Suppressor macrophage treated with lipopolysaccharide for 1 hour (primary cell): ENCODE measurements at regions not wholly inside any gene's neighbourhood (a gene's known extent, or its start where the extent isn't known, plus 50 kb on each side); places are given as distances from the start of the nearest gene placed in this dataset.

Experiments
- DNase-seq, 3 donors: peaks; one replicate each; pipeline ENCODE4 v3.0.0-alpha.2; 2020 to 2022

- no peak for DNase-seq
Measured at GRCh38 chr5:8675182-8675581, 806.2 kb downstream of the MTRR start.

GRCh38 chr5:8676695-8677094, 807.7 kb downstream of the MTRR start:
- DNase-seq = no peak

- no peak for DNase-seq
Measured at GRCh38 chr5:8682381-8682780, 813.4 kb downstream of the MTRR start.

- DNase-seq = no peak
Measured at GRCh38 chr5:8683496-8683895, 814.5 kb downstream of the MTRR start.

GRCh38 chr5:8685704-8686103, 816.8 kb downstream of the MTRR start:
- DNase-seq = no peak

- DNase-seq = no peak
Measured at GRCh38 chr5:8686707-8687106, 817.8 kb downstream of the MTRR start.

GRCh38 chr5:8689773-8690172, 820.8 kb downstream of the MTRR start:
- DNase-seq = no peak

GRCh38 chr5:8691221-8691620, 822.3 kb downstream of the MTRR start:
- no peak for DNase-seq

- no peak for DNase-seq
Measured at GRCh38 chr5:8693341-8693844, 824.4 kb downstream of the MTRR start.

- DNase-seq = no peak
Measured at GRCh38 chr5:8694545-8694944, 825.6 kb downstream of the MTRR start.

GRCh38 chr5:8695902-8696845, 827.2 kb downstream of the MTRR start:
- DNase-seq = no peak

- DNase-seq = no peak
Measured at GRCh38 chr5:8700222-8700621, 831.3 kb downstream of the MTRR start.

- DNase-seq = no peak
Measured at GRCh38 chr5:8700671-8701070, 831.7 kb downstream of the MTRR start.

GRCh38 chr5:8701251-8701650, 832.3 kb downstream of the MTRR start:
- no peak for DNase-seq

GRCh38 chr5:8710426-8710930, 835.4 kb downstream of the SEMA5A start:
- no peak for DNase-seq

GRCh38 chr5:8714198-8714597, 831.7 kb downstream of the SEMA5A start:
- DNase-seq = no peak

GRCh38 chr5:8714861-8715260, 831.0 kb downstream of the SEMA5A start:
- no peak for DNase-seq

GRCh38 chr5:8719796-8720195, 826.1 kb downstream of the SEMA5A start:
- no peak for DNase-seq

- DNase-seq = no peak
Measured at GRCh38 chr5:8720506-8720905, 825.4 kb downstream of the SEMA5A start.

- no peak for DNase-seq
Measured at GRCh38 chr5:8721536-8721935, 824.3 kb downstream of the SEMA5A start.

GRCh38 chr5:8726383-8727036, 819.4 kb downstream of the SEMA5A start:
- no peak for DNase-seq

GRCh38 chr5:8727396-8727795, 818.5 kb downstream of the SEMA5A start:
- no peak for DNase-seq

GRCh38 chr5:8729437-8729836, 816.4 kb downstream of the SEMA5A start:
- DNase-seq = no peak

GRCh38 chr5:8730194-8730593, 815.7 kb downstream of the SEMA5A start:
- DNase-seq = no peak
